GM19023 (cell line): ENCODE measurements at regions not wholly inside any gene's neighbourhood (a gene's known extent, or its start where the extent isn't known, plus 50 kb on each side); places are given as distances from the start of the nearest gene placed in this dataset.

Experiments used
- ATAC-seq: cut with Tn5 transposase; IDR thresholded peaks from one replicate; pipeline ENCODE4 v1.9.1; 2021; ENCODE audit warnings: mild to moderate bottlenecking, moderate library complexity; ENCODE audit not compliant: unreplicated experiment

- ATAC-seq = no peak
These were observed 131.1 kb upstream of the COL21A1 start for GRCh38 chr6:56378507-56378906.

GRCh38 chr6:56377295-56377694 is 129.9 kb upstream of the COL21A1 start:
- no peak for ATAC-seq

DNA sequence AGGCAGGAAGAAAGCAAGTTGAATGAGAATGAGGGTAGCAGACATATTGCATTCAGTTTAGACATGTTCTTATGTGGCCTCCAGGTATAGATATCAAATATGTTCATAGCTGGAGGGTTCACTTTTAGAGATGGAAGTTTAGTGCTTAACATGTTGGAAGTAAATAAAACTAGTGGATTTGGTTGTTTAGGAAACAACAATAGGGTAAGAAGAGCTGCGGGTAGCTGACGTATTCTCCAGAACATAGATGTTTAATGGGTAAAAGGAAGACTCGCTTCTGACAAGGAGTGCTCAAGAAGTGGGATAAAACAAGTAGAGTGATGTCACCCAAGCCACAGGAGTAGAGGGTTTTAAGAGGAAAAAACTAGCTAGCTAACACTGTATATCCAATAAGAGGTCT is 128.4 kb upstream of the COL21A1 start:
- ATAC-seq = no peak

DNA sequence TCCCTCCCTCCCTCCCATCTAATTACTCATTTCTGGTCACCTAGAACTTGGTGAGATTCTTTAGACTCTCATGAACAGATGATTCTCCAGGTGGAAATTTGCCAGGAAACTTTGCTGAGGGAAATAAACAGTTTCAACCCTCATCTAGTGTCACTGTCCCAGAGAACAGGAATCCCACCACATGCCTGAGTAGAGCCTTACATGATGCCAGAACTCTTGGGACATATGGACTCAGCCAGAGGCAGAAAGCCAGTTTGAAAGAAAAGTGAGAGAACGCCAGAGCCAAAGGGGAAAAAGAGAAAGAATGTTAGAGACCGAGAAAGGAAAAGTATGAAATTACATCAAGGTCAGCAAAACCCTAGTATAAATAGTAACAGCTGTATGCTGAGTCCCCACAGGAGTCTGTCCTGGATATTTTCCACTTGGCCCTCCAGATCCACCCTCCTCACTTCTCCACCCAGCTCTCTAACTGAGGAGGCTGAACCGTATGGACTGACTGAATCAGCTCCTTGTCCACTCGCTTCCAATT is 127.5 kb upstream of the COL21A1 start:
- no peak for ATAC-seq

- no peak for ATAC-seq
These were observed 125.1 kb upstream of the COL21A1 start for GRCh38 chr6:56372406-56372995.

DNA sequence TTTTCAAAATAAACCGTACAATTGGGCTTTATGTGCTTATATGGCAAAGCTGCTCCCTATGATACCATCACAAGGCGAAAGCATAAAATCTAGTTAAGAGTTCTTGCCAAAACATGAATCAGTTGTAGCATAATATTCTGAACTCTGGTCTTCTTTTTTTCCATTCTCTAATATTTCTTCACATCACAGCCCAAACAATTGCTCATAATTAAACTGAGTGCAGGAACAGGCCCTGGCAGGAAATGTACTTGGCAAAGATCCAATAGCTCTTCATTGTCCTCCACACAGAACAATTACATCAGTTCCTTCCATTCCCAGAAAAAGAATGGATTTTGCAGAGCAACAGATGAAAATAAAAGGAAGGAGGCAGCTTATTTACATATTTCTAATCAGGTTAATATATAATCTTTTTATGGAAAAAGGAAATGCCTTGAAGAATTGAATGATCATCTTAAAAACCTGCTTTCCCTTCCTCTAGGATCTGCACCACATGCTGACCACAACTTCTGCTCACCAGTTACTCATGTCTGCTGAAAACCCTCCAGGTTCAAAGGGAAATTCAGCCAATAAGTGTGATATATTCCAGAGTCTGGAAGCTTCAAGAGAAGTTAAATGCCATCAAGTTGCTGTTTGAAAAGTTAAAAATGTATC is 123.3 kb upstream of the COL21A1 start:
- peak; percentile 80 for ATAC-seq

- ATAC-seq = no peak
These were observed 122.8 kb upstream of the COL21A1 start for GRCh38 chr6:56370127-56370540.

- ATAC-seq = no peak
These were observed 121.1 kb upstream of the COL21A1 start for GRCh38 chr6:56368491-56368890.

DNA sequence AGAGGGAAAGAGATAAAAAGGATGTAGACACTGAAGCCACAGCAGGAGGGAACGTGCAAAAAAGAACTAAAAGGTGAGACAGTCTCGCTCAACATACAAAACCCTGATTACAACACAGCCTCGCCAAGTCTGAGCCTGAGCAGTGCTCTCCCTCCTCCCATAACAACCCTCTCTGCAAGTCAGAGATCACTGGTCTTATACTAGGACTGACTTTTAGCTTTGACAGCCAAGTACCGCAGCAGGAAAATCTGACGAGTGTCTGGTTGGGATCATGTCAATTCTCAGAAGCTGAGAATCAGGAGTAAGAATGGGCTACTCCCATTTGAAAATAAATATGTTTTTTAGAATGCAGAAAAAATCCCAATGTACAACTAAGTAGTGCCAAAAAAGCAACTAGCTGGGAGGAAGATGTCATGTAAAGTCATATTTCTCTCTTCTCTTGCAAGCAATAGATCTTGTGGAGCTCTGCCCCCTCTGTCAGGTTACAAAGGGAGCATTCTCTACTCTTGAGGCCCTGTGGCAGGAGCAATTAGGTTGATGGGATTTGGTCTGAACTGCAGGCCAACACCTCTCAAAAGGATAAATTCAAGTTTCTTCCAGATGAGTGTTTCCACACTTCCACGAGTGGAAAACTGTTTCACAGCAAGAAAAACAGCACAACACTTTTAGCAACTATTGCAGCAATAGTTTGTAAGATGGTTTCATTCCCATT is 118.9 kb upstream of the COL21A1 start:
- ATAC-seq = no peak

DNA sequence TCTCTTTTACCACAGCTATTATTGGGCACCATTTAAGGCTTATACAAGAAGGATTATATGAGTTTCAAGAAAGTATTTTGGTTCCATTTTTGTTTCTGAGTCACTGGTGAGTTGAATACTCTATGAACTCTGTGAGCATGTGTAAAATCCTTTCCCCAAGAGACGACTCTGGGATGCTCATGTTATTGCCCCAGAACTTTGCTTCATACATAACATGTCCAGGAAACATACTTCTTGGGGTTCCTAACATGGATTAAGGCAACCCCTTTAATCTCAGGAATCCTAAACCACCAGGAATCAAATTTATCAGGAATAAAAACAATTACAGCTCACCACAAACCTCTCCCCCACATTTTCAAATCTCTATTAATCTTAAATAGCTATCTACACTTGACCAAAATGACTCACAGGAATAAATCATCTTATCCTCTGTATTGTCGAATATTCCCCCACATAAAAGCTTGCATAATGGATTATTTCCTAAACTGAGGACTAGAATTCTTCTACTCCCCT is 117.5 kb upstream of the COL21A1 start:
- ATAC-seq = no peak

GRCh38 chr6:56364431-56364826 is 117.0 kb upstream of the COL21A1 start:
- no peak for ATAC-seq

GRCh38 chr6:56363796-56364430 is 116.5 kb upstream of the COL21A1 start:
- no peak for ATAC-seq

DNA sequence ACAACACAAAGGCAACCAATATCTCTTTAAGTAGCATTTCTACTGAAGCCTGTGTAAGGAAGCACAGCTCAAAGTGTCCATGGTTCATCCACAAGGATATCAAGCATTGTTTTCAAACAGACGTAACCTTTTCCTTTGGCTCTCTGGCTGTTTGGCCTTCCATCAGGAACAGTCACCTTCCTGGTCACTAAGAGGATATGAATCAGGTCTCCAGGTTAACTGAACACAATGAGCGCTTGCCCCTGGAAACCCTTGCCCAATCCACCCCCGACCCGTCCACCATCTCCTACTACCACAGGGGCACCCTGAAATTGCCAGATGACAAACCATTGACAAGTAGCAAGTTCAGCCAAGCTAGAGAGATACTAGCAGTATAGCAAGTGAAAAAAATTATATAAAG is 114.4 kb upstream of the COL21A1 start:
- ATAC-seq = no peak

DNA sequence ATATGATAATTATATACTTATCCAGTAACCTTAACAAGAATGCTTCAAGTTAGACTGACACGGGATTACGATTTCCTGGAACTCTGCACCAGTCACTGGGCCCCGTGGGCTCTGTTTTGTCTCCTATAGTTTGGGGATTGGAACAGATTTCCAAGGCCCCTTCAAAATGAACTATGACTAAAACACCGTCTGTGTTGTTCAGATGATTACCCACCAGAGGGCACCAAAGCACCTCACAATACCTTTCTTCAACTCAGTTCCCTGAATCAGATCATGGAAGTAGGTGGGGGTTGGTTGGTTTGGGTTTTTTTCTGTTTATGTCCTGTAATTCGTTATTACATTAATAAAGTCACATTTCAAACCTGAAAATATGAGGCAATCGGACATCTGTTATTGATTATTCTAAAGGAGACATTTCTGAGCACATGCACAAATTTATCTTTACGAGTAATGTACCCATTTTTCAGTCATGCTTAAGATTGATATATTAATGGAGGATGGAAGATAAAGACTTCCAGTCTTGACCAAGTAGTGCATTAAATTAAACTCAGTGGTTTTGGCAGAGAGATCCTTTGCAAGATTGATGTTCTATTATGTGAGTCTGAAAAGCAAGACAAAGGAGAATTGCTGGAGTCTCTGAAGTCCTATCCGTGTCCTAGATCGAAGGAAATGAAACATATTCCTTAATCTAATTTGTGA is 112.0 kb upstream of the COL21A1 start:
- ATAC-seq = peak; percentile 88

DNA sequence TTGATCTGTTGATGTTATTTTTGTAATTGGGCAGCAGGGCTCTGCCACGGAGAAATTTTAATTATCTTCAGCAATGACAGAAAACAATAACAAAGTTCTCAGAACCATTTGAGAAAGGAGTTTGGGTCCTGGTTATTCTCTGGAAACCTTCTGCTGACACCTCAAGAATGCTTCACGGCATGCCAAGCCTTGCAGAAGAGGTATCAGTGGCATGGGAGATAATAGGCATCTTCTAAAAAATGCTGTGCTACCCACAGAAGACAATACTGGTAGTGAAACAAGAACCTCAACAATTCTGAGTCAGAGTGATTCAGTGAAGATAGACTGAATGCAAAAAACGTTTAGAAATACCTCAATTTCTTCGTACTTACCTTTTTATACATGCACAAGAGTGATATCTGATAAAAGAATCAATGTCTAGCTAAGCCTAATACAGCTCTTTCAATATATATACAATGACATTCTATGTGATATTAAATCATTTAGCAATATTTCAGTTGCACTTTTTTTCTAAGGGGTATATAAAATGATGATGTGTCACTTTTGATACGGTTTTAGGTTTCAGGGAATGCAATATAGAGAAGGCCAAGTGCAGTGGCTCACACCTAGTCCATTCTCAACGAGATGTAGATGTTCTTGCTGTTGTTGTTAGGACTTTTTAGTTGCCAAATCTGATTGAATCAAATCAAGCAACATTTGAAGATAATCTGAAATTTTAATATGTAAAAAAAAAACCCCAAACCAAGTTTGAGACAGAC is 110.4 kb upstream of the COL21A1 start:
- no peak for ATAC-seq

DNA sequence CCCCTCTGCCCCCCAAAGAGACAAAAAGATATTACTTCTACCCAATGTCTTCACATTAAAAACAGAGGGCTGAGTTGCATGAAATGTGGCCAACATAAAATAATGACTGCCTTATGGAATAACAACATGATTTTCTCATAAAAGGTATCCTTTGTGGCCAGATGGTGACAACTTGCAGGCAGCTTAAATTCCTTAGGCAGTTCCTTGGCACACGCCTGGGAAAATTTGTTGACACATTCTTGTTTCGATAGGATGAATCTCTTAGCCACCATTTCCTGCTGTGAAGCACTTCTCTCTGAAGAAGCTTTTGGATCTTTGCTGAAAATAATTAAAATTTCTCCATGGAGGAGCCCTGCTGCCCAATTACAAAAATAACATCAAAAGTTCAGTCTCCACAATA is 109.0 kb upstream of the COL21A1 start:
- no peak for ATAC-seq

- no peak for ATAC-seq
These were observed 106.5 kb upstream of the COL21A1 start for GRCh38 chr6:56353860-56354259.

DNA sequence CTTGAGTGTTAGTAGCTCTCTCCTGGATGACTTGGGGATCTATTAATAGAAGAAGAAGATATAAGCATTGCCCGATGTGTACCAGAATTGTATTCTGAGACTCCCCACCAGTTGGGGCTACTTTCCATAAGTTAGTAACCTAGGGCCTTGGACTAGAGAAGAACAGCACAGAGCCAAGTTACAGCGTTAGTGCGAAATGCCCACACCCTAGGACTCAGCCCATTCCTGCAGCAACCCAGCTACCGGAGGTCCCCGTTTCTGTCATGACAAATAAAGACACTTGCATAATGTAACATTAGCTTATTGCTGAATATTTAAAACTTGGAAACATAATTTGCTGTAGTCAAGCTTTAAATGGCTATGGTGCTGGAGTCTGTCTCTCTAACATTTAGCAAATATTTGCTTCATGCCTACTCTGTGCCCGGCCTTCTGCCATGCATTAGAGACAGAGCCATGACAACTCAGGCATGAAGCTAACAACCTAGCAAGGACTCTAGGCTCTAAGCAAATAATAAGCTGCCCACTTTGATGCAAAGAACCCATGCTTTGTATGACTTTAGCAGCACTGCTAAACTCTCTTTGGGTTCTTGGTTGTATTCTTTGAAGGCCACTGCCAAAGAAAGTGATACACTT is 103.4 kb upstream of the COL21A1 start:
- no peak for ATAC-seq

- no peak for ATAC-seq
These were observed 101.8 kb upstream of the COL21A1 start for GRCh38 chr6:56349194-56349593.

DNA sequence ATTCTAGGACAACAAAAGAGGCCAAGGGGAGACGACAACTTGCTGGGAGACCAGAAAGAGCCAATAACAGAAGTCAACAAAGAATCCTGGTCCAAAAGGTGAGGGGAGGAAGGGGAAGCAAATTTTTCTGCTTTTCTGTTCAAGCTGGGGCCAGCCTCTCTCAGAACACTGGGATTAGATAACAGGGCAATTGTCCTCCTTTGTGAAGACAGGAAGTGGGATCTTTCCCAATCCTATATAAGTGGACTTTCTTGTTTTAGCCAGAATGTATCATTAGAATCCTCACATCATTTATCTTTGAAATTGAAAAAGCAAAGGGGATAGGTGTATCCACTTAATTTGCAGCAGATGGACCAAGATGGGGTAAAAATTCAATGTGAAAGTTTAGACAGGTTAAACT is 101.2 kb upstream of the COL21A1 start:
- ATAC-seq = no peak
